ENCODE measurements at regions not wholly inside any gene's neighbourhood (a gene's known extent, or its start where the extent isn't known, plus 50 kb on each side); places are given as distances from the start of the nearest gene placed in this dataset.

DNA sequence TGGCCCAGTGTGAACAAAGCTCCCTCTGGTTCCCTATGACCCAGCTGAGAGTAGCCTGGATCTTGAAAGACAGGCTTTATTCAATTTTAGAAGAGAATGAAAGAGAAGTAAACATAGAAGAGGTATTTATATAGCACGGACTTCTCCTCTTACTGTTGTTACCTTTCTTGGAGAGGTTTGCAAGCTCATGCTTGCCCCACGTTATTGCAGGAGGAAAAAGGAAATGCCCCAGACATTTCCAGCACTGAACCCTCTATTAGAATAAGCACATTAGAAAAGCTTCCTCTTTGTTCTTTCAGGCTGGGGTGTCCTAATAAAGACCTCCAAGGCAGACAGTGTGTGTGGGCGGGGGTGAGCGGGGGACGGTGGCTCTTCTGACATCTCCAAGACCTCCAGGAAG lies 98.7 kb upstream of the AGBL1 start:
- DNase-seq (ENCODE audit: low read depth), result no peak
- TF ChIP-seq, protein P1, sequence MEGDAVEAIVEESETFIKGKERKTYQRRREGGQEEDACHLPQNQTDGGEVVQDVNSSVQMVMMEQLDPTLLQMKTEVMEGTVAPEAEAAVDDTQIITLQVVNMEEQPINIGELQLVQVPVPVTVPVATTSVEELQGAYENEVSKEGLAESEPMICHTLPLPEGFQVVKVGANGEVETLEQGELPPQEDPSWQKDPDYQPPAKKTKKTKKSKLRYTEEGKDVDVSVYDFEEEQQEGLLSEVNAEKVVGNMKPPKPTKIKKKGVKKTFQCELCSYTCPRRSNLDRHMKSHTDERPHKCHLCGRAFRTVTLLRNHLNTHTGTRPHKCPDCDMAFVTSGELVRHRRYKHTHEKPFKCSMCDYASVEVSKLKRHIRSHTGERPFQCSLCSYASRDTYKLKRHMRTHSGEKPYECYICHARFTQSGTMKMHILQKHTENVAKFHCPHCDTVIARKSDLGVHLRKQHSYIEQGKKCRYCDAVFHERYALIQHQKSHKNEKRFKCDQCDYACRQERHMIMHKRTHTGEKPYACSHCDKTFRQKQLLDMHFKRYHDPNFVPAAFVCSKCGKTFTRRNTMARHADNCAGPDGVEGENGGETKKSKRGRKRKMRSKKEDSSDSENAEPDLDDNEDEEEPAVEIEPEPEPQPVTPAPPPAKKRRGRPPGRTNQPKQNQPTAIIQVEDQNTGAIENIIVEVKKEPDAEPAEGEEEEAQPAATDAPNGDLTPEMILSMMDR (conservative IDR thresholded peaks at IDR 0.05; ENCODE audit: low read depth, low read length), result no peak
- H3K4me3 ChIP-seq (ENCODE audit: low read length), result no peak overlapping the region

DNA sequence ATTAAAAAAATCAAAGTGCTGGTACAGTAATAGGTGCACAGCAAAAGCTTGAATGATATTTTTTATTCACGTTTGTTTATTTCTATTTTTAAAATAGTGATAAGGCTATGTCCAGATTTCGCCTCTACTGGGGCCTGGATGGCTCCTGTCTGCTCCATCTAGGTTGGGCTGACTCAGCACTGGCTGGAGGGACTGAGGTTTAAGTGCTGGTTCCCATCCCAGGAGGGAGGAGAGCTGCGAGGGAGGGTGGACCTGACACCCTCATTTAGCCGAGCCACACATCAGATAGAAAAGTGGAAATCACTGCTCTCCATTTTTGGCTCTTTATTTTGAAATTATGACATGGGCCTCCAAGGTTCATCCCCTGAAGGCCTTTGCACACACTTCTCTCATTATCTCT lies 95.4 kb upstream of the AGBL1 start:
- DNase-seq (ENCODE audit: low read depth), result no peak
- TF ChIP-seq, protein P1 (conservative IDR thresholded peaks at IDR 0.05; ENCODE audit: low read depth, low read length), result no peak
- no peak overlapping the region for H3K4me3 ChIP-seq (ENCODE audit: low read length)

DNA sequence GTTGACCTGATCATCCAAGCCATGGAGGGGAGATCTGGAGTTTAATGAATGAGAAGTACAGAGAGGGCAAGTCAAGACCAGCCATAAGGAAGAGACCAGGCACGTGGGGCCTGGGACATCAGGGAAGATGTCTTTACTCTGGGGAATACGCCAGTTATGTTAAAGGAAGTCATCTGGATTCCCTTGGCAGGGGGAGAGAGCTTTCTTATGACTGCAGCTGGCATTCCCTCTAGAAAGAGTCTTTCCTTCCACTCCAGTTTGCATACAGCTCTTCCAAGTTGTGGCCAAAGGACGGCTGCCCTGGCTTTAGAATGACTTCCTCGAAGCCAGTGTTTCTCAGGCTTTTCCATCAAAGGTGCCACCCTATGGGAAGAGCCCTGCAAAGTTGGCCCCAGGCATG lies 93.6 kb upstream of the AGBL1 start:
- no peak overlapping the region for H3K4me3 ChIP-seq (ENCODE audit: low read length)
- TF ChIP-seq, protein P1 (conservative IDR thresholded peaks at IDR 0.05; ENCODE audit: low read depth, low read length), result no peak
- no peak for DNase-seq (ENCODE audit: low read depth)

DNA sequence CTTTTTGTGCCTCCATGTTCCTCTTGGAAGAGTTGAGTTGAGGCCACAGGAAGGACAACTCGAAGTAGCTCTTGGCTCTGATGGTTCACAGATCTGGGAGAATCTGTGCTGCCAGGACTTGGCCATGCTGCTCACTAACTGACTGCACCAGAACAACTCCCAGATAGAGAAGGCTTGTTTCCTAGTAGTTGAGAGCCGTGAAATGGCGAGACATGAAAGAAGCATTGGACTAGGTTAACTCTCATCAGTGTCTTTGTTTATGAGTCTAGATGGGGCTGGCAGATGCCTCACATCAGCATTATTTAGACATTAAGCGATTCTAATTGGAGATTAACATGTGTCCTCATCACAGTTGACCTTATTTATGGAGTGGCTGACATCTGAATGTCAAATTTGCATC lies 92.9 kb upstream of the AGBL1 start:
- no peak overlapping the region for H3K4me3 ChIP-seq (ENCODE audit: low read length)
- TF ChIP-seq, protein P1 (conservative IDR thresholded peaks at IDR 0.05; ENCODE audit: low read depth, low read length), result no peak
- DNase-seq (ENCODE audit: low read depth), result no peak

DNA sequence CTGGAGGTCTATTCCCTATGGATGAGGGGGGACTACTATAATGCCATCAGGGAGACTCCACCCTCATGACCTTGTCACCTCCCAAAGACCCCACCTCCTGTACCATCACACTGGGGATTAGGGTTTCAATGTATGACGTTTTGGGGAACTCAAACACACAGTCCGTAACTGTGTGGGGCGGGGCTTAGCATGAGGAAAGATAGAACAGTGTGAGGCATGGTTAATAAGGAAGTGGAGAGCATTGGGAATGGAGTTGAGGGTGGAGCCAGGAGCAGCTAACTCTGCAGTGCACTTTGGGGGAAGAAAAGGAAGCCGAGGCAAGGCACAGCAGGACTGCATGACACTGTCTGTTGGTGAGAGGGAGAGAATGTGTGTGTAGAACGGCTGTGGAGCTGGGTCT lies 90.9 kb upstream of the AGBL1 start:
- no peak for DNase-seq (ENCODE audit: low read depth)
- H3K4me3 ChIP-seq (ENCODE audit: low read length), result no peak overlapping the region
- TF ChIP-seq, protein P1 (conservative IDR thresholded peaks at IDR 0.05; ENCODE audit: low read depth, low read length), result no peak

DNA sequence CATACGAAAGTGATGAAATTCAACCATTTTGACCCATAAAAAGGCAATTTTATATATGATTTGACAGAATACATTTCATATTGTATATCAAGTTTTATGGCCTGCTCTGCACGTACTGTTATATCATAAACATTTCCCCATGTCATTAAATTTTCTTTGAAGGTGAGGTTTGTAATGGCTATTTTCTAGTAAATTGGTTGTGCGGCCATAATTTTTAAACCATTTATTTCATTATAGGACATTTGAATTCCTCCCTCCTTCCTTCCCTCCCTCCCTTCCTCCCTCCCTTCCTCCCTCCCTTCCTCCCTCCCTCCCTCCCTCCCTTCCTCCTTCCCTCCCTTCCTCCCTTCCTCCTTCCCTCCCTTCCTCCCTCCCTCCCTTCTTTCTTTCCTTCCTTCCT lies 87.4 kb upstream of the AGBL1 start:
- no peak overlapping the region for H3K4me3 ChIP-seq (ENCODE audit: low read length)
- TF ChIP-seq, protein P1 (conservative IDR thresholded peaks at IDR 0.05; ENCODE audit: low read depth, low read length), result no peak
- no peak for DNase-seq (ENCODE audit: low read depth)

DNA sequence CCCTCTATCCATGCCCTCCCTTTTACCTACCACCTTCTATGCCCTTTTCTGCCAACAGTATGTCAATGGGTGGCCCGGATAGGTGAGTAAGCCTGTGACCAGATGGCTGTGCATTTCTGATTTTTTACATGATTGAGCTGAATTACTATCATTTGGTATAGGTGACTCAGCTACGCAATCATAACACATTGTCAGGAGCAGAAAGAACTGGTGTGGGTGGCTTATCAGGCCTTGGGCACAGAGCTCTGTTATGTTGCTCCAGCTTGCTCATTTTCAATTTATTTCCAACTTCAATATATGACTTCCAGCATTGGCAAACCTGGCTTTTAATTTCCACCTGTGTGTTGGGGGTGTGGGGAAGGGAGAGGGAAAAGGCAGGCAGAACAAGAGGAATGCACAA lies 86.6 kb upstream of the AGBL1 start:
- TF ChIP-seq, protein P1 (conservative IDR thresholded peaks at IDR 0.05; ENCODE audit: low read depth, low read length), result no peak
- no peak for DNase-seq (ENCODE audit: low read depth)
- no peak overlapping the region for H3K4me3 ChIP-seq (ENCODE audit: low read length)
